SK-N-SH treated with all-trans-retinoic acid at 6 μM for 48 hours (cell line): ENCODE measurements at regions not wholly inside any gene's neighbourhood (a gene's known extent, or its start where the extent isn't known, plus 50 kb on each side); places are given as distances from the start of the nearest gene placed in this dataset.

Source experiments
- ATAC-seq: fragments of 200-7000 bp; cut with Tn5 transposase; 3 replicates; pipeline ENCODE4 v1.9.1; 2020; ENCODE audit warnings: mild to moderate bottlenecking, moderate library complexity
- ARNTL ChIP-seq: fragments of 450-650 bp; formaldehyde crosslinking; IDR thresholded peaks from 2 replicates; pipeline ENCODE4 v1.5.0; 2020; ENCODE audit warnings: low read depth, mild to moderate bottlenecking, moderate library complexity, borderline replicate concordance
- BACH2 ChIP-seq: fragments of 250-450 bp; sonication (Bioruptor Pico); IDR thresholded peaks from 2 replicates; pipeline ENCODE4 v1.9.0; 2021; ENCODE audit warnings: mild to moderate bottlenecking, borderline replicate concordance
- CREB5 ChIP-seq: fragments of 250-450 bp; sonication (Bioruptor Pico); IDR thresholded peaks from 2 replicates; pipeline ENCODE4 v1.5.1; 2020; ENCODE audit warnings: low read depth, mild to moderate bottlenecking, moderate library complexity
- CSRNP3 ChIP-seq: fragments of 250-450 bp; sonication (Bioruptor Pico); IDR thresholded peaks from 2 replicates; pipeline ENCODE4 v1.5.1; 2021; ENCODE audit warnings: mild to moderate bottlenecking, moderate library complexity
- GLIS3 ChIP-seq: fragments of 250-450 bp; sonication (Bioruptor Pico); IDR thresholded peaks from 2 replicates; pipeline ENCODE4 v1.5.0; 2020; ENCODE audit warnings: mild to moderate bottlenecking, moderate library complexity
- ISL1 ChIP-seq: fragments of 250-450 bp; sonication (Bioruptor Pico); IDR thresholded peaks from 2 replicates; pipeline ENCODE4 v2.1.2; 2022; ENCODE audit warnings: mild to moderate bottlenecking, moderate library complexity
- OSR1 ChIP-seq: fragments of 250-450 bp; sonication (Bioruptor Pico); IDR thresholded peaks from 2 replicates; pipeline ENCODE4 v1.8.0; 2022; ENCODE audit warnings: moderate library complexity, mild to moderate bottlenecking, inconsistent platforms
- PATZ1 ChIP-seq: fragments of 250-450 bp; sonication (Bioruptor Pico); IDR thresholded peaks from 2 replicates; pipeline ENCODE4 v1.8.0; 2020; ENCODE audit warnings: mild to moderate bottlenecking, moderate library complexity, borderline replicate concordance
- POU6F1 ChIP-seq: fragments of 250-450 bp; sonication (Bioruptor Pico); IDR thresholded peaks from 2 replicates; pipeline ENCODE4 v1.8.0; 2021; ENCODE audit warnings: low read depth, mild to moderate bottlenecking, moderate library complexity, borderline replicate concordance
- PPARA ChIP-seq: fragments of 250-450 bp; sonication (Bioruptor Pico); IDR thresholded peaks from 2 replicates; pipeline ENCODE4 v1.5.0; 2020; ENCODE audit warnings: mild to moderate bottlenecking, borderline replicate concordance
- RARB ChIP-seq: fragments of 250-450 bp; sonication (Bioruptor Pico); IDR thresholded peaks from 2 replicates; pipeline ENCODE4 v1.8.0; 2021; ENCODE audit warnings: mild to moderate bottlenecking, moderate library complexity
- SNAI2 ChIP-seq: fragments of 250-450 bp; sonication (Bioruptor Pico); IDR thresholded peaks from 2 replicates; pipeline ENCODE4 v1.5.0; 2020; ENCODE audit warnings: mild to moderate bottlenecking, moderate library complexity
- TCF4 ChIP-seq: fragments of 250-450 bp; sonication (Bioruptor Pico); IDR thresholded peaks from 2 replicates; pipeline ENCODE4 v1.8.0; 2021; ENCODE audit warnings: mild to moderate bottlenecking, moderate library complexity, borderline replicate concordance
- TOX ChIP-seq: fragments of 250-450 bp; sonication (Bioruptor Pico); IDR thresholded peaks from 2 replicates; pipeline ENCODE4 v1.8.0; 2021; ENCODE audit warnings: mild to moderate bottlenecking, moderate library complexity, borderline replicate concordance
- TSHZ2 ChIP-seq: fragments of 250-450 bp; sonication (Bioruptor Pico); IDR thresholded peaks from 2 replicates; pipeline ENCODE4 v1.5.0; 2020; ENCODE audit warnings: mild to moderate bottlenecking, moderate library complexity
- ZC3H10 ChIP-seq: fragments of 250-450 bp; sonication (Bioruptor Pico); IDR thresholded peaks from 2 replicates; pipeline ENCODE4 v1.5.1; 2021; ENCODE audit warnings: mild to moderate bottlenecking, moderate library complexity
- ZFP3 ChIP-seq: fragments of 250-450 bp; sonication (Bioruptor Pico); IDR thresholded peaks from 2 replicates; pipeline ENCODE4 v1.5.0; 2020; ENCODE audit warnings: mild to moderate bottlenecking, moderate library complexity
- ZFP30 ChIP-seq: fragments of 450-650 bp; formaldehyde crosslinking; IDR thresholded peaks from 2 replicates; pipeline ENCODE4 v1.5.0; 2022; ENCODE audit warnings: mild to moderate bottlenecking, moderate library complexity
- ZNF565 ChIP-seq: fragments of 450-650 bp; formaldehyde crosslinking; conservative IDR thresholded peaks from 2 replicates; pipeline ENCODE4 v1.5.0; 2020; ENCODE audit warnings: low read depth, mild to moderate bottlenecking, moderate library complexity
- ZNF70 ChIP-seq: fragments of 450-650 bp; formaldehyde crosslinking; IDR thresholded peaks from 2 replicates; pipeline ENCODE4 v1.5.0; 2020; ENCODE audit warnings: mild to moderate bottlenecking, moderate library complexity
- ZNF8 ChIP-seq: fragments of 450-650 bp; formaldehyde crosslinking; IDR thresholded peaks from 2 replicates; pipeline ENCODE4 v1.5.0; 2020; ENCODE audit warnings: mild to moderate bottlenecking, moderate library complexity

DNA sequence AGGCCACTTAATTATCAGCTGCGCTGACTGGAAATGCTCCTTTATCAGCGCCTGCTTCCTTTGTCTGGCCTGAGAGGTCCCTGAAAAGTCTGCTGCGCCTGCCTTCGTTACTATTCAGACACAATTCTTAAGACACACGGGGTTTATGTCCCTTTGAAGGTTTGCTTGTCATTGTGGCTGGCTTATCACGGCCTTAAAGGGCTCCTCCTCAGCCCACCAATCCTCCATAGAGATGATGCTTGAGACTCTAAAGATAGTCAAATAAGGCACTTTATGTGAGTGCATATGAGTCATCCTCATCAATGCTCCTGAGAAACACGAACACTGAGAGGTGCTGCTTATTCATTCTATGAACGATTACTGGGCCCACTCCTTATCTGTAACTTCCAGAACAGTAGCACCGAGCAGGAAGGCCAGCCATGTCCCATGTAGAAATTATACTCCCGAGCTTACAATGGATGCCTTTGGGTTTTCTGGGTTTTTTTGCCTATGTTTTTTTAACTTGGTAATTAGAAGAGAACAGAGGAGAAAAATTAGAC, 1268.2 kb upstream of the TMEM132C start:
- no peak for TF ChIP-seq CREB5 (CRISPR knock-in tag)
- no peak for TF ChIP-seq ISL1
- TF ChIP-seq ARNTL: no peak
- TF ChIP-seq ZFP3 (CRISPR knock-in tag): no peak
- TF ChIP-seq ZNF565 (CRISPR knock-in tag): no peak
- TF ChIP-seq TOX: no peak
- TF ChIP-seq POU6F1: no peak
- no peak for ATAC-seq

- ATAC-seq: no peak
- TF ChIP-seq ZC3H10 (no peak), TCF4 (no peak), ZNF8 (CRISPR knock-in tag) (no peak), GLIS3 (no peak), ZFP30 (no peak), ZNF70 (CRISPR knock-in tag) (no peak), OSR1 (CRISPR knock-in tag) (no peak), ISL1 (no peak), ZNF565 (CRISPR knock-in tag) (no peak), TOX (no peak), POU6F1 (no peak), CSRNP3 (CRISPR knock-in tag) (no peak)
- TF ChIP-seq, all 23 proteins: peak for 0
Measured at GRCh38 chr12:126999352-126999751, 1267.6 kb upstream of the TMEM132C start.

DNA sequence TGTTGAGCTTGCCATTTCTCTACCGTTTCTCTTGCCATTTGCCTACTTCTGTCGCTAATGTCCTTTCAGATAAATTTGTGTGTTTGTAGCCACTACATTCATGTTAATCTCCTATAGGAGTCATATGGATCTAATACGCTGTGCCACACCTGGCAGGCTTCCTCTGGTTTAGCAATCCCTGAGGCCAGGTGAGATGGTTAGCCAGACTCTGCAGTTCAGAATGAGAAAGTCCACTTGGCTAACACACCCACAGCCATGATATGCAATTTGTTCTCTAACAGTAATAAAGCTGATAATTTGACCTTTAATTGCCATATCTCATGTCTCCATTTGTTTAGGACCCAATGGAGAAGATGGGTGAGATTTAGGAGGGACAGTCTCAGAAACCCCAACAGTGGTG, 1261.6 kb upstream of the TMEM132C start:
- no peak for ATAC-seq
- TF ChIP-seq PATZ1 (CRISPR knock-in tag) (no peak), BACH2 (CRISPR knock-in tag) (no peak), RARB (CRISPR knock-in tag) (no peak), CREB5 (CRISPR knock-in tag) (no peak), TCF4 (no peak), ZC3H10 (no peak), PPARA (CRISPR knock-in tag) (no peak), ZFP3 (CRISPR knock-in tag) (no peak), ZNF70 (CRISPR knock-in tag) (no peak), ARNTL (no peak), ZNF565 (CRISPR knock-in tag) (no peak), ZNF8 (CRISPR knock-in tag) (no peak), TOX (no peak), ISL1 (no peak), ZFP30 (no peak)

- ATAC-seq: no peak
- TF ChIP-seq SNAI2 (CRISPR knock-in tag) (no peak), RARB (CRISPR knock-in tag) (no peak), TSHZ2 (CRISPR knock-in tag) (no peak), ZFP30 (no peak), POU6F1 (no peak), GLIS3 (no peak)
Measured at GRCh38 chr12:127006972-127007371, 1260.0 kb upstream of the TMEM132C start.
